Umbilical cord (tissue), 1 donor: ENCODE measurements at regions not wholly inside any gene's neighbourhood (a gene's known extent, or its start where the extent isn't known, plus 50 kb on each side); places are given as distances from the start of the nearest gene placed in this dataset.
"Not testable (repeated sequence)": the region's sequence is repeated elsewhere in the genome, so short reads cannot be mapped to it uniquely, and the experiment has no call there.

ENCODE experiments used
- DNase-seq: peaks from one replicate; pipeline ENCODE4 v3.0.0-alpha.2; 2015; ENCODE audit warnings: low spot score

- no peak for DNase-seq
These were observed 640.3 kb downstream of the SLC6A15 start for GRCh38 chr12:84272324-84272723.

DNA sequence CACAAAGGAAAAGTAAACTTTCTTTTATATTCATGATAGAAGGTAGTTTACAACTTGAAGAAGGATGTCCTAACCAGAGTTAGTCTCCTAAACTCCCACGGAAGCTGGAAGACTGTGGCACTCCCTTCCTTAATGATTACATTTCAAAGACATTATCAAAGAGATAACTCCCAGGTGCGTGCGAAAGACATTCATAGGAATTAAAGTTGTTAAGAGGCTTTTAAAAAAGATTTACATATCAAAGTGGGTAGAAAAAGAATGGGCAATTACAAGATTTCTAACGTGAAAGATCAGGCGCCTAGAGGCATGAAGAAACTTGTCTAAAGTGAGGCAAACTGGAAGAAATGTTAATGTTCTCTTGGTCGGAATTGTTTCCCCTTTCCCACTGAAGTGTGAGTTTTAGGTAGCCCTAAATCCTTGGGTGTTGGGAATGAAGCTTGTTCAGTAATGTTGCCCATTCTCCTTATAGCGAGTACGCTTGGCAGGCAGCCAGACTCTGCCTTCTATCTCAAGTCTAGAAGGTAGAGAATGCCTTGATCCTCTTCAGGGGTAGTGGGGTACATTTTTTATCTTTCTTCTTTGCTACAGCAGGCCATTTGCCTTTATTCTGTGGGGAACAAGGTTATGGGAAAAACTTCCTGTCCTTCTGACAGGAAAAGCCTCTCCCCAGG is 642.0 kb downstream of the SLC6A15 start:
- DNase-seq: no peak

DNA sequence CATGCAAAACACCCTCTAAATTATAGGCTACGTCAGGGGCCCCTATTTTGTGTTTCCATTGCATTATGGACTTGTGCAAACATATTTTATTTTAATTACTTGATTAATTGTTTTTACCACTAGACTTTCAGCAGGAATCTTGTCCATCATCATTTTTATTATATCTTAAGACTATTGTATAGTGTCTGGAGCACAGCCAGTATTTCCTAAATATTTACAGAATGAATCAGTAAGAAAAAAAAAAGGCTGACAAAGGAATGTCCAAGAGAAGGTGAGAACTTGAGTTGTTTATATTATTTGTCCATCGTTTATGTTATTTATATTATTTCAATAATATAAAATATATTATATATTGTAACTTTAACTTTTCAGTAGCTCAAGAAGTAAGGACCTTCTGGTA is 664.7 kb downstream of the SLC6A15 start:
- no peak for DNase-seq

DNA sequence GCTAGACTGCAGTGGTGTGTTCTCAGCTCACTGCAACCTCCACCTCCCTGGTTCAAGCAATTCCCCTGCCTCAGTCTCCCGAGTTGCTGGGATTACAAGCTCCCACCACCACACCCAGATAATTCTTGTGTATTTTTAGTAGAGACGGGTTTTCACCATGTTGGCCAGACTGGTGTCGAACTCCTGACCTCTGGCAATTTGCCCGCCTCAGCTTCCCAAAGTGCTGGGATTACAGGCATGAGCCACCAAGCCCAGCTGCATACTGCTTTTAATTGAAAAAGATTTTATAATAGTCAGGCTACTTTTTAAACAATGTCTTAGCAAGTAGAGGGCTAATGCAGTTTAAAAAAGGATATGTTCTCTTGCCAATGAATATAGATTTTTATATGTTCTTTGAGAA is 668.9 kb downstream of the SLC6A15 start:
- no peak for DNase-seq

GRCh38 chr12:84222841-84223240 is 689.8 kb downstream of the SLC6A15 start:
- DNase-seq: peak; percentile 83

DNA sequence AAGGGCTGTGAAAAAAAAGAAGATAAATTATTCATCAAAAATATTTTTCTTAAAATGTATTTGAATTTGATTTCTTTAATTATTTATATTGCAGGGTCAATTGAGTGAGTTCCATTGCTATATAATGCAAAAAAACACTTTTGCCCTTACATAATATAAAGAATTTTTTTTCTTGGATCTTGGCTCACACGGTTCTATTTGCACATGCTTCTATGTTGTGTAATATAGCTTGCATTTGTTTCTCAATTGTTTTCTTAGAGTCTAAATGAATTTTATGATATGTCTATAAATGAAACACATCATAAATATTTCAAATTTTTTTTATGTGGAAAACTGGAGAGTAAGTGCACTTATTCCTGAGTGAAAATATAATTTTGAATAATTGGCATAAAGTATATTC is 694.2 kb downstream of the SLC6A15 start:
- no peak for DNase-seq

DNA sequence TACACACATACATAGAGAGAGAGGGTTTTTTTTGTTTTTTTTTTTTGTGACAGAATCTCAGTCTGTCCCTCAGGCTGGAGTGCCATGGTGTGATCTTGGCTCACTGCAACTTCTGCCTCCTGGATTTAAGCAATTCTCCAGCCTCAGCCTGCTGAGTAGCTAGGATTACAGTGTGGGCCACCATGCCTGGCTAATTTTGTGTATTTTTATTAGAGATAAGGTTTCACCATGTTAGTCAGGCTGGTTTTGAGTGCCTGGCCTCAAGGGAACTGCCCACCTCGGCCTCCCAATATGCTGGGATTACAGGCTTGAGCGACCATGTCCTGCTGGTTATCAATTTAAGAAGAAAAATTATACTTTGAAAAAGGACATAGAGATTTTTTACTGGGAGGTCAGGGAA is 710.6 kb downstream of the SLC6A15 start:
- no peak for DNase-seq

GRCh38 chr12:84198294-84198946 is 714.2 kb downstream of the SLC6A15 start:
- no peak for DNase-seq

DNA sequence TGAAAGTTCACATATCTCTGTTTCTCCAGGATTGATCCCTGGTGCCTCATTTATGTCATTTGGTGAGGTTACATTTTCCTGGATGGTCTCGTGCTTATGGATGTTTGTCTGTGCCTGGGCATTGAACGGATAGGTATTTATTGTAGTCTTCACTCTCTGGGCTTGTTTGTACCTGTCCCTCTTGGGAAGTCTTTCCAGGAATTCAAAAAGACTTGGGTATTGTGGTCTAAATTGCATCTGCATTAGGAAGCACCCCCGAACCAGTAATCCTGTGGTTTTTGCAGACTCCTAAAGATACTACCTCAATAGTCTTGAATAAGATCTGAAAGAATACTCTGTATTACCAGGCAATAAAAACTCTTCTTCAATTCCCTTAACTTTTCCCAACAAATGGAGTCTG is 720.8 kb downstream of the SLC6A15 start:
- no peak for DNase-seq

DNA sequence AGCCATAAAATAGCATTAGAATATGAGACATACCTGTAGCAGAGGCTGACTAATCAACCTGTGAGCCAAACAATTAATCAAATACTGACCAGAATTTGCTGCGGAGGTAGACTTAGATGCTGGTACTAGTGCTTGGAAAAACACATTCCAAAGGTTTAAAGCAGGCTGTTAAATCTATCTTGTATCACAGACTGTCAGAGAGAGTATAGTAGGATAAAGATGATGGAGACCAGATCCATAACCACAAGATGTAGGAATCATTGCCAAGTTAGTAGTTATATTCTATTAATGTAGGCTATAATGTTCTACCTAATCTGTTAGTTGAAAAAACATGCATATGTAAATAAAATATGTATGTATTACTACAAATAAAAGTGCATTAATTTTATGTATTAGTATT is 726.2 kb downstream of the SLC6A15 start:
- DNase-seq: peak; percentile 86

DNA sequence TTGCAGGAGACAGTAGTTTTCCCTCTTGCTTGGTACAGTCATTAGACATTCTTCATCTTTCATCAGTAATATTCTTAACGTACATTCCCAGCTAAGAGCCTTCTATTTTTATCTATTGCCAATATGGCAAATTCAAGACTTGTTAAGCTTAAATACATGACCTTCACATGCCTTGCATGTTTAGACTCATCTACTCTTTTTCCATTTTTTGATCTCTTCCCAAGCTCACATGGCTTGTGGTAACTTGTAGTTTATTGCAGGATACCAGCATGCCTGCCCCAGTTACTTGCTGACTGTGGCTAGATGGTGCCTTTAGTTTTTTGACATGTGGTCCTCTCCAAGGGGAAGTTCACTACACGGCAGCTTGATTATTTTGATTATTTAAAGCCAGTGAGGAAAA is 729.0 kb downstream of the SLC6A15 start:
- DNase-seq: peak; percentile 12

- no peak for DNase-seq
These were observed 738.5 kb downstream of the SLC6A15 start for GRCh38 chr12:84174115-84174514.

- no peak for DNase-seq
These were observed 739.7 kb downstream of the SLC6A15 start for GRCh38 chr12:84172823-84173424.

DNA sequence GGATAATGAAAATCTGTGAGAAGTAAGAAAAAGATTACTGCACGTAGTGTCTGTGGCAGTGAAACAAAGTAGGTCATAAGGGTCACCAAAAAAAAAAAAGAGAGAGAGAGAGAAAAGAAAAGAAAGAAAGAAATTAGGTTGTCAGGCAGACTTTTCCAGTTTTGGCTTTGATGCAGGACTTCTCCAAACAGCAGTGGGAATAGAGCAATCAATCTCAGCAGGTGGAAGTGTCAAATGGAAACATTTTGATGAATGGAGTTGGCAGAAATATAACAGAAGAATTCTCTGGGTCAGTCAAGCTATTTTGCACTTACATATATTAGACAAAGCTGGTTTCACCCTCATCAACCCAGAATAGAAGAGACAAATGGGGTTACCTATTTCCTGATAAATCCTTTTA is 745.8 kb downstream of the SLC6A15 start:
- no peak for DNase-seq

- no peak for DNase-seq
These were observed 746.5 kb downstream of the SLC6A15 start for GRCh38 chr12:84165998-84166571.

DNA sequence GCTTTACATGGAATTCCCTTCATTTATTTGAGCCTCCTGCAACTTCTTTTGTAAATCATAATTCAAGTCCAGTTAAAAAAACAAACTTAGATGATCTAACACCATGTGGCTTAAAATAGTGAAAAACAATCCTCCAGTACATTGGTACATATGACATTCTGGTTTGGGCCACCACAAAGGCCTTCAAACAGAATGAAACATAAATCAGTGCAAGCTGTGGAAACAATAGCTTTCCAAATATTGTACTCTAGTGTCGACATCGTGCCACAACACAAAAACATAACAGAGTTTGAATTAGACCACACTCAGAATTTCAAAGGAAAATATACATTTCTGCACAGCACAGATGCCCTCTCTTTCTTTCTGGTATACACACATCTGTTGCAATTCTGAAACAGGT is 751.3 kb downstream of the SLC6A15 start:
- no peak for DNase-seq

- no peak for DNase-seq
These were observed 753.3 kb downstream of the SLC6A15 start for GRCh38 chr12:84159260-84159659.

DNA sequence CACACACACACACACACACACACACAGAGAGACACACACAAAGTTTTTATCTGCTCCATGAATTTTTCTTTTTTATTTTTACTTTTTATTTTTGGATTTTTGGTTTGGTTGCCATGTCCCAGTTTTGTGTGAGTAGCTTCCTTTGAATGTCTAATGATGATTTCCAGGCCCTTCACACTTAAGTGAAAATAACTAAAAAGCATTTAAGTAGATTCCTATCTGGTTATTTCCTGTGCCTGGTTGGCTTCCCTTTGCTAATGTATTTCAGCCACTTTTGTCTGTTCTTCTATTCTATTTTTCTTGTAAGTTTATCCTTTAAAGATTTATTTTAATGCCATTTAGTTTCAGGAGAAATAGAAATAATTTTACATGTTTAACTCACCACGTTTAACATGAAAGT is 755.4 kb downstream of the SLC6A15 start:
- DNase-seq: no peak

DNA sequence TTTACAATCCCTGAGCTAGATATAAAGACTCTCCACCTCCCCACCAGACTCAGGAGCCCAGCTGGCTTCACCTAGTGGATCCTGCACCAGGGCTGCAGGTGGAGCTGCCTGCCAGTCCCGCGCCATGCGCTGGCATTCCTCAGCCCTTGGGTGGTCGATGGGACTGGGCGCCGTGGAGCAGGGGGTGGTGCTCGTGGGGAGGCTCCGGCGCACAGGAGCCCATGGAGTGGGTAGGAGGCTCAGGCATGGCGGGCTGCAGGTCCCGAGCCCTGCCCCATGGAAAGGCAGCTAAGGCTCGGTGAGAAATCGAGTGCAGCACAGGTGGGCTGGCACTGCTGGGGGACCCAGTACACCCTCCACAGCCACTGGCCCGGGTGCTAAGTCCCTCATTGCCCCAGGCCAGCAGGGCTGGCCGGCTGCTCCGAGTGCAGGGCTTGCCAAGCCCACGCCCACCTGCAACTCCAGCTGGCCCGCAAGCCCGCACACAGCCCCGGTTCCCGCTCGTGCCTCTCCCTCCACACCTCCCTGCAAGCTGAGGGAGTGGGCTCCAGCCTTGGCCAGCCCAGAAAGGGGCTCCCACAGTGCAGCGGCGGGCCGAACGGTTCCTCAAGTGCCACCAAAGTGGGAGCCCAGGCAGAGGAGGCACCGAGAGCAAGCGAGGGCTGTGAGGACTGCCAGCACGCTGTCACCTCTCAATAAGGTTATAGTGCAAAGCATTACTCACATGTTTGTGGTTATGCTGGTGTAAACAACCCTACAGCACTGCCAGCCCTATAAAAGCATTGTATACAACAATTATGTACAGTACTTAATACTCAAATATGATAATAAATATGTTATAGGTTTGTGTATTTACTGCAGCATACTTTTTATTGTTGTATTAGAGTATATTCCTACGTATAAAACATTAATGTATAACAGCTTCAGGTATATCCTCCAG is 757.3 kb downstream of the SLC6A15 start:
- DNase-seq: not testable (repeated sequence)

DNA sequence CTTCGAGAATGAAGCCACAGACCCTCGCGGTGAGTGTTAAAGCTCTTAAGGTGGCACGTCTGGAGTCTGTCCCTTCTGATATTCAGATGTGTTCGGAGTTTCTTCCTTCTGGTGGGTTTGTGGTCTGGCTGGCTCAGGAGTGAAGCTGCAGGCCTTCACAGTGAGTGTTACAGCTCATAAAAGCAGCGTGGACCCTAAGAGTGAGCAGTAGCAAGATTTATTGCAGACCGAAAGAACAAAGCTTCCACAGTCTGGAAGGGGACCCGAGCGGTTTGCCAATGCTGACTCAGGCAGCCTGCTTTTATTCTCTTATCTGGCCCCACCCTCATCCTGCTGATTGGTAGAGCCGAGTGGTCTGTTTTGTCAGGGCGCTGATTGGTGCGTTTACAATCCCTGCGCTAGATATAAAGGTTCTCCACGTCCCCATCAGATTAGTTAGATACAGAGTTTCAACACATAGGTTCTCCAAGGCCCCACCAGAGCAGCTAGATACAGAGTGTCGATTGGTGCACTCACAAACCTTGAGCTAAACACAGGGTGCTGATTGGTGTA is 758.1 kb downstream of the SLC6A15 start:
- not testable (repeated sequence) for DNase-seq

- peak; percentile 87 for DNase-seq
These were observed 762.4 kb downstream of the SLC6A15 start for GRCh38 chr12:84150201-84150600.
